ENCODE measurements at regions not wholly inside any gene's neighbourhood (a gene's known extent, or its start where the extent isn't known, plus 50 kb on each side); places are given as distances from the start of the nearest gene placed in this dataset.
A peak's percentile ranks its signal among the peaks of the same experiment; 100 is the strongest.

GRCh38 chr11:38819981-38820380 lies 2221.9 kb upstream of the RAG2 start:
- no peak overlapping the region for H3K4me3 ChIP-seq (ENCODE audit: low read depth, low read length)
- TF ChIP-seq CTCF (conservative IDR thresholded peaks at IDR 0.05; ENCODE audit: low read depth, low read length): no peak
- no peak for DNase-seq (ENCODE audit: low read depth)

GRCh38 chr11:38818720-38819119 lies 2220.7 kb upstream of the RAG2 start:
- no peak overlapping the region for H3K4me3 ChIP-seq (ENCODE audit: low read depth, low read length)
- TF ChIP-seq CTCF (conservative IDR thresholded peaks at IDR 0.05; ENCODE audit: low read depth, low read length): no peak
- no peak for DNase-seq (ENCODE audit: low read depth)

- DNase-seq (ENCODE audit: low read depth): no peak
- TF ChIP-seq CTCF (conservative IDR thresholded peaks at IDR 0.05; ENCODE audit: low read depth, low read length): no peak
- no peak overlapping the region for H3K4me3 ChIP-seq (ENCODE audit: low read depth, low read length)
These were observed 2216.6 kb upstream of the RAG2 start for GRCh38 chr11:38814670-38815069.

- no peak for DNase-seq (ENCODE audit: low read depth)
- no peak for TF ChIP-seq CTCF (conservative IDR thresholded peaks at IDR 0.05; ENCODE audit: low read depth, low read length)
- H3K4me3 ChIP-seq (ENCODE audit: low read depth, low read length): no peak overlapping the region
These were observed 2211.5 kb upstream of the RAG2 start for GRCh38 chr11:38809521-38809920.

GRCh38 chr11:38796281-38796680 lies 2198.2 kb upstream of the RAG2 start:
- TF ChIP-seq CTCF (conservative IDR thresholded peaks at IDR 0.05; ENCODE audit: low read depth, low read length): no peak
- DNase-seq (ENCODE audit: low read depth): no peak
- no peak overlapping the region for H3K4me3 ChIP-seq (ENCODE audit: low read depth, low read length)

GRCh38 chr11:38795027-38795426 lies 2197.0 kb upstream of the RAG2 start:
- H3K4me3 ChIP-seq (ENCODE audit: low read depth, low read length): no peak overlapping the region
- no peak for TF ChIP-seq CTCF (conservative IDR thresholded peaks at IDR 0.05; ENCODE audit: low read depth, low read length)
- DNase-seq (ENCODE audit: low read depth): no peak

GRCh38 chr11:38791346-38791961 lies 2193.4 kb upstream of the RAG2 start:
- DNase-seq (ENCODE audit: low read depth): no peak

More at GRCh38 chr11:38791346-38791961, 2193.4 kb upstream of the RAG2 start:
- no peak overlapping the region for H3K4me3 ChIP-seq (ENCODE audit: low read depth, low read length)
- TF ChIP-seq CTCF (conservative IDR thresholded peaks at IDR 0.05; ENCODE audit: low read depth, low read length): peak; percentile 87
